GM10248 (cell line): ENCODE measurements at regions not wholly inside any gene's neighbourhood (a gene's known extent, or its start where the extent isn't known, plus 50 kb on each side); places are given as distances from the start of the nearest gene placed in this dataset.

Source experiments
- CTCF ChIA-PET: fragments of 300-600 bp; sonication (Branson Sonifier 250); formaldehyde crosslinking; extraction: SDS; loops from one replicate; lab custom pipeline; 2021; ENCODE audit warnings: antibody characterized with exemption; lab: Yijun Ruan, JAX
- POLR2A ChIA-PET: fragments of 350-650 bp; sonication (Branson Sonifier 250); formaldehyde crosslinking; extraction: SDS; loops from one replicate; lab custom pipeline; 2020; ENCODE audit warnings: antibody characterized with exemption; lab: Yijun Ruan, JAX
- DNase-seq: peaks from one replicate; pipeline ENCODE4 v3.0.0; 2012; ENCODE audit errors: extremely low spot score
- TF ChIP-seq, protein P1 (sequence below): IDR thresholded peaks from 2 replicates; pipeline ENCODE4 v1.5.1; 2012; ENCODE audit warnings: mild to moderate bottlenecking, low read depth; ENCODE audit errors: extremely low read depth, missing control alignments, control extremely low read depth

DNA sequence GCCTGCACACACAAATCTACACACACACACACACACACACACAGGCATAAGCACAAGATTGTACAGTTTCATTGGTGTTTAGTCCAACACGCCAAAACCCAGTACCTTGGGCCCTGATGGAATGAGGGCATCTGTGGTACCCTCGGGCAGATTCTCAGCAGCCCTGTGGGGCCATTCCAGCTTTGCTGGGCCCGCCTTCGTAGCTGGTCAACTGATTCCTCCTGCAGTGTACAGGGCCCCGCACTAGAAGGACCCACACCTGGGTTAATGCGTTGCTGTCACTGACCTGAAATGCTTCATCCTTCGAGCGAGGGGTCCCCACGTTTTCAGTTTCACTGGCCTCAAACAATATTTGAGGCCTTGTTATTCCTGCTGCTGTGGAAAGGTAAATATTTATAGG is 731.2 kb downstream of the BRD1 start:
- ChIA-PET POLR2A (no interaction called here), CTCF (no interaction called here)
- DNase-seq = no peak
- TF ChIP-seq, protein P1, sequence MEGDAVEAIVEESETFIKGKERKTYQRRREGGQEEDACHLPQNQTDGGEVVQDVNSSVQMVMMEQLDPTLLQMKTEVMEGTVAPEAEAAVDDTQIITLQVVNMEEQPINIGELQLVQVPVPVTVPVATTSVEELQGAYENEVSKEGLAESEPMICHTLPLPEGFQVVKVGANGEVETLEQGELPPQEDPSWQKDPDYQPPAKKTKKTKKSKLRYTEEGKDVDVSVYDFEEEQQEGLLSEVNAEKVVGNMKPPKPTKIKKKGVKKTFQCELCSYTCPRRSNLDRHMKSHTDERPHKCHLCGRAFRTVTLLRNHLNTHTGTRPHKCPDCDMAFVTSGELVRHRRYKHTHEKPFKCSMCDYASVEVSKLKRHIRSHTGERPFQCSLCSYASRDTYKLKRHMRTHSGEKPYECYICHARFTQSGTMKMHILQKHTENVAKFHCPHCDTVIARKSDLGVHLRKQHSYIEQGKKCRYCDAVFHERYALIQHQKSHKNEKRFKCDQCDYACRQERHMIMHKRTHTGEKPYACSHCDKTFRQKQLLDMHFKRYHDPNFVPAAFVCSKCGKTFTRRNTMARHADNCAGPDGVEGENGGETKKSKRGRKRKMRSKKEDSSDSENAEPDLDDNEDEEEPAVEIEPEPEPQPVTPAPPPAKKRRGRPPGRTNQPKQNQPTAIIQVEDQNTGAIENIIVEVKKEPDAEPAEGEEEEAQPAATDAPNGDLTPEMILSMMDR = no peak

DNA sequence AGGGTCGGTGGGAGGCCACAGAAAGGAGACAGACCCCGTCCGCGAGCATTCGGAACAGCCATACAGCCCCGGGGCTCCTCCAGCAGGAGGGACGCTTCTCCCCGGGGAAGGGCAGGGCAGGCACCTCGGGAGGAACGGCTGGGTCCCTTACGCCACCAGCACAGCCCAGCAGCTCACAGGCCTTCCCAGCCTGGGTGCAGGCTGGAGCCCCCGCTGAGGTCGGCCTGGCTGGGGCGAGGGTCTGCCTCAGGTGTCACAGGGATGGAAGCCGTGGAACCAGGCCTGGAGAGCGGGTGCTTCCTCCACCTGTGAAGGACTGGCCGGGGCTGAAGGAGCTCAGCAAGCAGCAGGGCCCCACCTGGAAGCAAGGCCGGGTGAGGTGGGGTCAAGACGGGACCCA is 732.3 kb downstream of the BRD1 start:
- TF ChIP-seq, protein P1 = no peak
- CTCF ChIA-PET = no interaction called here
- POLR2A ChIA-PET = no interaction called here
- DNase-seq = no peak

- CTCF ChIA-PET = no interaction called here
Observed at GRCh38 chr22:49094858-49095257, 732.8 kb downstream of the BRD1 start.

GRCh38 chr22:49094151-49094550 is 733.5 kb downstream of the BRD1 start:
- TF ChIP-seq, protein P1 = no peak
- no peak for DNase-seq
- ChIA-PET CTCF (no interaction called here), POLR2A (no interaction called here)

More at GRCh38 chr22:49094858-49095257, 732.8 kb downstream of the BRD1 start:
- POLR2A ChIA-PET = no interaction called here
- no peak for DNase-seq
- TF ChIP-seq, protein P1 = no peak

GRCh38 chr22:49093192-49093880 is 734.3 kb downstream of the BRD1 start:
- POLR2A ChIA-PET = no interaction called here
- CTCF ChIA-PET = no interaction called here
- DNase-seq = no peak
- TF ChIP-seq, protein P1 = no peak

GRCh38 chr22:49092716-49093115 is 735.0 kb downstream of the BRD1 start:
- CTCF ChIA-PET = no interaction called here

More at GRCh38 chr22:49092716-49093115, 735.0 kb downstream of the BRD1 start:
- TF ChIP-seq, protein P1 = no peak
- POLR2A ChIA-PET = no interaction called here
- no peak for DNase-seq
